ENCODE measurements at regions not wholly inside any gene's neighbourhood (a gene's known extent, or its start where the extent isn't known, plus 50 kb on each side); places are given as distances from the start of the nearest gene placed in this dataset.

DNA sequence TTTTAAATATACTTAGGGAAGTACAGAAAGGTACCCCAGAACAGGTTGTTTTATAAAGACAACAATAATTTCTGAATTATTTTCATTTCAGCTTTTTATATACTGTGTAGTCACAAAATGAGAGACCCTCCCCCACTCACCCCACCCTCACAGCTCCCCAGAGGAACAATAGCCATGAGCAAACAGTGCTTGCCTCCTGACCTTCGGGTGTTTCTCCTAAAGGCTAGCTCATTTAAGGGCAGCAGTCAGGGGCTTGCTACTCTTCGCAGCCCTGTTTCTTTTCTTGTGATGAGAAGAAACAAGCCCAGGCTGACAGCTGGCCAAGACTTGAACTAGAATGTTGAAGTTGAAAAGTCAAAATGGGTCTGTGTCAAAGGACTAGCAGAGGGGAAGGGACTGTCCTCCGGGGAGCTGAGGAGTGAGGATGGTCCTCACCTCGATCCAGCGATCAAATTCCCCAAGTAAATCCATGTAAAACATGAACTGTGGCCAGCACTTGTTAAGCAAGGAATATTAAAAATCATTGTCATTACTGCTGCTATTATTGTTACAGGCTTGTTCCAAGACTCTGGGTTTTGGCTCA lies 133.8 kb upstream of the ARHGAP5 start:
- no peak overlapping the region for H3K27ac ChIP-seq (ENCODE audit: insufficient read depth, low read length, poor library complexity, severe bottlenecking)
- no peak for DNase-seq
- H3K4me3 ChIP-seq (ENCODE audit: insufficient read depth, low read depth, low read length, poor library complexity, severe bottlenecking), result no peak overlapping the region
- peaks cover 27% of the 10 kb centered on the region for H3K4me1 ChIP-seq (ENCODE audit: control insufficient read depth, insufficient read depth, low read length, poor library complexity, severe bottlenecking)
- H3K9me3 ChIP-seq (ENCODE audit: control insufficient read depth, low read length), result no peaks in the 10 kb centered on the region
- no peaks in the 10 kb centered on the region for H3K36me3 ChIP-seq (ENCODE audit: control insufficient read depth, insufficient read depth, low read length)
- H3K27me3 ChIP-seq (replicated peaks; ENCODE audit: control insufficient read depth, insufficient read depth, low read length, poor library complexity, severe bottlenecking), result no peaks in the 10 kb centered on the region

DNA sequence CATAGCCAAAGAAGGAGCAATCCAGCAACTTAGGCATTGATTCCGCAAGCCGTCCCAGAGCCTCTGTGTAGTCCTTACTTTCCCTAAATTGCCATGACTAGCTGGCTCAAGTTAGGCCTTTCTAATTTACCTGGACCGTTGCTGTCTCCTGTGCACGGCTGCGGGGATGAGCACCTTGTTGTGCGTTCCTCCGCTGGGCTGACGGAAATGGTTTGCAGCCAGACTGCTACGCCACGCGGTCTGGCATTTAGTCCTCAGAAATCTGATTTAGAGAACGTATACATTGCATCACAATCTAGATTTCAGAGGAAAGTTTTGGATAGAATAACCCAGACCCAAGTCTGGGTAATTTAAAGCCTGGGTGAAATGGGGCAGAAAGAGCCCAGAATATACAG lies 133.2 kb upstream of the ARHGAP5 start:
- DNase-seq, result no peak
- Histone ChIP-seq H3K36me3 (ENCODE audit: control insufficient read depth, insufficient read depth, low read length) (no peaks in the 10 kb centered on the region), H3K27ac (ENCODE audit: insufficient read depth, low read length, poor library complexity, severe bottlenecking) (peak overlapping the region; percentile 57), H3K4me1 (ENCODE audit: control insufficient read depth, insufficient read depth, low read length, poor library complexity, severe bottlenecking) (peaks cover 27% of the 10 kb centered on the region), H3K4me3 (ENCODE audit: insufficient read depth, low read depth, low read length, poor library complexity, severe bottlenecking) (peak overlapping the region; percentile 39), H3K9me3 (ENCODE audit: control insufficient read depth, low read length) (no peaks in the 10 kb centered on the region), H3K27me3 (replicated peaks; ENCODE audit: control insufficient read depth, insufficient read depth, low read length, poor library complexity, severe bottlenecking) (no peaks in the 10 kb centered on the region)

DNA sequence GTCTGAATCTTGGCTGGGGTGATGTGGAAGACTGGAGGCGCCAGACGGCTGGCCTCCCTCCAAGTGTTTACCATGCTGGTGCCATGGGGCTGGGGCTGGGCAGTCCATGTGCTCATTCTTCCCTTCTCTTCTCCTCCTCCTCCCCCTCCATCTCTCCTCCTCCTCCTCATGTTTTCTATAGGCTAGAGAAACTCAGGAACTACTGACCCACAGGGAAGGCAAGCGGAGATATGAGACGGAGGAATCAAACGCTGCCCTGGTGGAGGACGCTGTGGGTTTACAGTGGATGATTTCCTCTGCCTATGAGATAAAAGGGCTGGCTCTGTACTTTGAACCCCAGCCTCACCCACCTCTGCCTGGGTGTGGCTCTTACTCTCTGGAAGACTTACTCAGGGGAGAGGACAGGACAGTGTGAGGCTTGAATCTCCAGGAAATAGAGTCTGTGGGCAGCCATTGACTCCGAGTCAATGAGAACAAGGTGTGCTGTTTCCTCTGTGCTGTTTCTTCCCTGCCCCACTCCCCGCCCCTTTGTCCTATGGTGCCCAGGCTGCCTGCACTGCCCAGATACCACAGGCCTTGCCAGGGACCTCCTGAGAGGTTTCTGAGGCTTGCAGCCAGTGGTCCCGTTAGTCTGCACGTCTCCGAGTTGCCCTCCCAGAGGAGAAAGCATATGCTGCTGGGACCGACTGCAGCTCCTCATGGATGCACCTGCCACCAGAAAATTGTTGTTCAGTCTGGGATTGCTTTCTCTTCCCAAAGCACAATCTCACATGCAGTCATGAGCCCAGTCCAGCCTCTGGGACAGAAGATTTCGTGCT lies 132.6 kb upstream of the ARHGAP5 start:
- Histone ChIP-seq H3K27ac (ENCODE audit: insufficient read depth, low read length, poor library complexity, severe bottlenecking) (peak overlapping the region; percentile 57), H3K4me3 (ENCODE audit: insufficient read depth, low read depth, low read length, poor library complexity, severe bottlenecking) (peak overlapping the region; percentile 39), H3K27me3 (replicated peaks; ENCODE audit: control insufficient read depth, insufficient read depth, low read length, poor library complexity, severe bottlenecking) (no peaks in the 10 kb centered on the region), H3K9me3 (ENCODE audit: control insufficient read depth, low read length) (no peaks in the 10 kb centered on the region), H3K36me3 (ENCODE audit: control insufficient read depth, insufficient read depth, low read length) (no peaks in the 10 kb centered on the region), H3K4me1 (ENCODE audit: control insufficient read depth, insufficient read depth, low read length, poor library complexity, severe bottlenecking) (peaks cover 27% of the 10 kb centered on the region)
- no peak for DNase-seq

DNA sequence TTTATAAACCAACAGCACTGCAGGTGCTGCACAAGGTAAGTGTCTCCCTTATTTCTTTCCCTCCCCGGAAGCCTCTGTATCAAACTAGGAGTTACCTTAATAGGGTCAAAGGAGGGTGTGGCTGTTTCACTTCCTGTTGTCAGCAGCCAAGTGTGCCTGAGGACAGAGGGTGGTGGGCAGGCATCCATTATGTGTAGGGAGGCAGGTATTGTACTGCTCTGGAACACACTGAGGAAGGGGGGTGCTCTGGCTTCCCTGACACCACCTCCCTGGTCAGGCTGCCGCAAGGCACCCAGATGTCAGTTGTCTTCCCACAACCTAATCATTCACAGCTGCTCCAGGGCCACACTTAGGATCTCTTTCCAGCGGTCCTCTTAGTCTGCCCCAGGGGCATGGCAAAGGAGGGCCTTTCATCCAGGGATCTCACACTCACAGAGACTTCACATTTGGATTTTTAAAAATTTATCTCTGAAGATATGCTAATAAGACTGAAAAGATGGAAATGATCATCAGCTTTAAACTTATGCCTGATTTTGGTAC lies 132.0 kb upstream of the ARHGAP5 start:
- DNase-seq, result peak in 1 of 3 donors; percentile 5
- peak overlapping the region; percentile 57 for H3K27ac ChIP-seq (ENCODE audit: insufficient read depth, low read length, poor library complexity, severe bottlenecking)
- H3K9me3 ChIP-seq (ENCODE audit: control insufficient read depth, low read length), result no peaks in the 10 kb centered on the region
- H3K36me3 ChIP-seq (ENCODE audit: control insufficient read depth, insufficient read depth, low read length), result no peaks in the 10 kb centered on the region
- peak overlapping the region; percentile 39 for H3K4me3 ChIP-seq (ENCODE audit: insufficient read depth, low read depth, low read length, poor library complexity, severe bottlenecking)
- peaks cover 27% of the 10 kb centered on the region for H3K4me1 ChIP-seq (ENCODE audit: control insufficient read depth, insufficient read depth, low read length, poor library complexity, severe bottlenecking)
- no peaks in the 10 kb centered on the region for H3K27me3 ChIP-seq (replicated peaks; ENCODE audit: control insufficient read depth, insufficient read depth, low read length, poor library complexity, severe bottlenecking)

DNA sequence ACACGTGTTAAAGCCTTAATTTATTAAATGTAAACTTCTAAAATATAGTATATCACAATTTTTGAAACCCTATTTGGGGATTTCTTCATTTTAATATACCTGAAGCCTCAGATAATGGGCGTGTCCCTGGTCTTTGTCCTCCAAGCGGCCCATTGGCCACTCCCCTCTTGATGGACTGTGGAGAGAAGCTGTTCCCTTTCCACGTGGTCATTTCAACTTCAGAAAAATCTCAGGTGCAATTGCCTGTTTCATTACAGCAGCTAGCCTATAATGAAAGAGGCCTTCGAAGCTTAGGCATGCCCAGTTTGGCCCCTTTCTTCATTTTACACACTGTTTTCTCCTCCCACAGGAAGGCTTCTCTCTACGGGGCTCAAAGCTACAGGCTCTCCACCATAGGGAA lies 131.4 kb upstream of the ARHGAP5 start:
- no peaks in the 10 kb centered on the region for H3K36me3 ChIP-seq (ENCODE audit: control insufficient read depth, insufficient read depth, low read length)
- H3K4me3 ChIP-seq (ENCODE audit: insufficient read depth, low read depth, low read length, poor library complexity, severe bottlenecking), result no peak overlapping the region
- no peaks in the 10 kb centered on the region for H3K27me3 ChIP-seq (replicated peaks; ENCODE audit: control insufficient read depth, insufficient read depth, low read length, poor library complexity, severe bottlenecking)
- no peaks in the 10 kb centered on the region for H3K9me3 ChIP-seq (ENCODE audit: control insufficient read depth, low read length)
- DNase-seq, result no peak
- peaks cover 27% of the 10 kb centered on the region for H3K4me1 ChIP-seq (ENCODE audit: control insufficient read depth, insufficient read depth, low read length, poor library complexity, severe bottlenecking)
- peak overlapping the region; percentile 57 for H3K27ac ChIP-seq (ENCODE audit: insufficient read depth, low read length, poor library complexity, severe bottlenecking)

DNA sequence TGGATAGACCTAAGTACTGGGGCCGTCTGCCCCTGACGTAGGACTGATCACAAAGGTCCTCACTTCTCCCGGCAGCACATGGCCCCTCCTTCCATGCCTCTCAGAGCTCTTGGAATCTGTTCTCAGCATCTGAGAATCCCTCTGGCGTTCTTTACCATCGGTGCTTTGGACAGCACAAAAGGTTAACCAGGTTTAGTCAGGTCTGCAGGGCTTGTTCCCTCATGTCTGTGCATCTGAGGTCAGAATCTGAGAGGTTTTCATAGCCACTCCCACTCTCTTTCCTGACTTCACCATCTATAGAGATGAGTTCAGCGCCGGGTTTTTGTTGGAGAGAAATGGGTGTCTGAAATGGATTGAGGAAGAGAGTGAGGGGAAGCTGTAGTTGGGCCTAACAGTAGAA lies 130.0 kb upstream of the ARHGAP5 start:
- Histone ChIP-seq H3K4me3 (ENCODE audit: insufficient read depth, low read depth, low read length, poor library complexity, severe bottlenecking) (no peak overlapping the region), H3K27ac (ENCODE audit: insufficient read depth, low read length, poor library complexity, severe bottlenecking) (no peak overlapping the region), H3K27me3 (replicated peaks; ENCODE audit: control insufficient read depth, insufficient read depth, low read length, poor library complexity, severe bottlenecking) (no peaks in the 10 kb centered on the region), H3K4me1 (ENCODE audit: control insufficient read depth, insufficient read depth, low read length, poor library complexity, severe bottlenecking) (peaks cover 27% of the 10 kb centered on the region), H3K9me3 (ENCODE audit: control insufficient read depth, low read length) (no peaks in the 10 kb centered on the region), H3K36me3 (ENCODE audit: control insufficient read depth, insufficient read depth, low read length) (no peaks in the 10 kb centered on the region)
- no peak for DNase-seq

DNA sequence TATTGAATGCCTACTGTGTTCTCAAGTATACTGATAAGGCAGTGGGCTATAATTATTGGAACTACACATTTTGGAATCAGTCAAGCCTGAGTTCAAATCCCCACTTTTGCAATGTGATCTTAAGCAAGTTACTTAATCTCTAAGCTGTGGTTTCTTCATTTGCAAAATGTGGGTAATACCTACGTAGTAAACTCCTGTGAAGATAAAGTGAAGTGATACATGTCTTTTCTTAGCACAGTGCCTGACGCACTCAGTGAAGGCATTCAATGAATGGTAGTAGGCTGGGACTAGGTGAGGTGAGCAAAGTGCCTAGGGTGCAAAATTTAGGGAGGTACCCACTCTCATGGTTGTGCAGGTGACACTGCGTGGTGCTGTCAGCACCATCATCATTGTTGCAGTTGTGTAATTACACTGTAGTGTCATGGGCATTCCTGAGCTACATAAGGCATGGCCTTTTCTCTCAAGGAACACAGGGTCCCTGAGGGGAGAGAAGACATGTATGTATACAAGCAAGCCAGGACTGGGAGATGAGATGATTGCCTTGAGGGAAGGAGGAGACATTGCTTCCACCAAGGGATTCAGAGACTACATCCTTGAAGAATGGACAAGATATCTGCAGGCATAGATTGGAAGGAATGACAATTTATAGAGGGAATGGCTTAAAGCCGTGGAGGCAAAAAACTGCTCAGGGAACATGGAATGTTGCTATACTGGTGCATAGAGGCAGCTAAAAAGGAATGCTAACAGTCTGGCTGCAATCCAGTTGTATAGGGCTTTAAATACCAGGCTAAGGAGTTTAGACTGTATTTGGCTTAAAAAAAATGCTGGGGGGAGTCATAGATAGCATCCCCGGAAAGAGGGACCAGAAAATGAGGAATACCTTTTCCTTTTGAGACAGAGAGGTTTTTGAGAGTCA lies 129.2 kb upstream of the ARHGAP5 start:
- H3K9me3 ChIP-seq (ENCODE audit: control insufficient read depth, low read length), result no peaks in the 10 kb centered on the region
- no peaks in the 10 kb centered on the region for H3K36me3 ChIP-seq (ENCODE audit: control insufficient read depth, insufficient read depth, low read length)
- no peaks in the 10 kb centered on the region for H3K27me3 ChIP-seq (replicated peaks; ENCODE audit: control insufficient read depth, insufficient read depth, low read length, poor library complexity, severe bottlenecking)
- DNase-seq, result no peak
- no peak overlapping the region for H3K4me3 ChIP-seq (ENCODE audit: insufficient read depth, low read depth, low read length, poor library complexity, severe bottlenecking)
- peaks cover 27% of the 10 kb centered on the region for H3K4me1 ChIP-seq (ENCODE audit: control insufficient read depth, insufficient read depth, low read length, poor library complexity, severe bottlenecking)
- peak overlapping the region; percentile 12 for H3K27ac ChIP-seq (ENCODE audit: insufficient read depth, low read length, poor library complexity, severe bottlenecking)

DNA sequence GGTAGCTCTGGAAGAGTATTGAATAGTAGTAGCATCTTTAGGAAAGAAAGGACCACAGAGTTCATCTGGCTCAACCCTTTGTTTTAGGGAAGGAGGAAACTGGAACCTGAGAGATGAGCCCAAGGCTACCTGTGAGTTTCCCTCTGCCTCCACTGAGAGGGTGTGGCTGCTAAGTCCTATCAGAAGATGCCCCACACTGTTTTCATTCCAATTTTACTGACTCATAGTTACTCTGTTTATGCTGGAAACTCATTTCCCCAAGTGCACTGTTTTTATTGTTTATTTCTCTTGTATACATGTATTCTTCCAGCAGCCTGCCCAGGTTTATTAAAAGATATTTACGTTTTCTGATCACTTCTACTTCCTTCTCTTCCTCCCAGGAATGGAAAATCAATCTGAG lies 127.4 kb upstream of the ARHGAP5 start:
- DNase-seq, result no peak
- Histone ChIP-seq H3K36me3 (ENCODE audit: control insufficient read depth, insufficient read depth, low read length) (no peaks in the 10 kb centered on the region), H3K27ac (ENCODE audit: insufficient read depth, low read length, poor library complexity, severe bottlenecking) (no peak overlapping the region), H3K27me3 (replicated peaks; ENCODE audit: control insufficient read depth, insufficient read depth, low read length, poor library complexity, severe bottlenecking) (no peaks in the 10 kb centered on the region), H3K4me3 (ENCODE audit: insufficient read depth, low read depth, low read length, poor library complexity, severe bottlenecking) (no peak overlapping the region), H3K4me1 (ENCODE audit: control insufficient read depth, insufficient read depth, low read length, poor library complexity, severe bottlenecking) (peaks cover 13% of the 10 kb centered on the region), H3K9me3 (ENCODE audit: control insufficient read depth, low read length) (no peaks in the 10 kb centered on the region)

DNA sequence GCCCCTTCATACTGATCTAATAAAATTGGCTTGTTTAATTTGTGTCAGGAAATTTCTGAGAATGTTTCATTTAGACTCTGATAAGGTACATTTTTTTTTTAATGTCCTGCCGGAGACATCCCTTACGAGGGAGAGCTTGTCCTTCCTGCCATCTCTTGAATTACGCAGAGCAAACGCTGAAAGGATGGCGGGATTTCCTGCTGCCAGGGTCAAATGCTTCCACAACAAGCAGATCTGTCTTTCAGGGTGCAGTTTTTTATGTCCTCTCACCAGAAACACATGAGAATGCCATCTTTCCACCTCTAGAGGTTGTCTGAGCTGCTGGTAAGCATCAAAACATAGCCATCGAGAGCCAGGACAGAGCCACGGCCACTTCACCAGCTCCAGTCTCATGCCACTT lies 126.8 kb upstream of the ARHGAP5 start:
- no peaks in the 10 kb centered on the region for H3K9me3 ChIP-seq (ENCODE audit: control insufficient read depth, low read length)
- no peak overlapping the region for H3K27ac ChIP-seq (ENCODE audit: insufficient read depth, low read length, poor library complexity, severe bottlenecking)
- DNase-seq, result no peak

More for the DNA sequence above, 126.8 kb upstream of the ARHGAP5 start:
- H3K36me3 ChIP-seq (ENCODE audit: control insufficient read depth, insufficient read depth, low read length), result no peaks in the 10 kb centered on the region
- no peaks in the 10 kb centered on the region for H3K27me3 ChIP-seq (replicated peaks; ENCODE audit: control insufficient read depth, insufficient read depth, low read length, poor library complexity, severe bottlenecking)
- peaks cover 6% of the 10 kb centered on the region for H3K4me1 ChIP-seq (ENCODE audit: control insufficient read depth, insufficient read depth, low read length, poor library complexity, severe bottlenecking)
- no peak overlapping the region for H3K4me3 ChIP-seq (ENCODE audit: insufficient read depth, low read depth, low read length, poor library complexity, severe bottlenecking)

Measured in effector memory CD4-positive, alpha-beta T cell (primary cell).